Esophagus (tissue), 2 donors: ENCODE measurements at regions not wholly inside any gene's neighbourhood (a gene's known extent, or its start where the extent isn't known, plus 50 kb on each side); places are given as distances from the start of the nearest gene placed in this dataset.

Experiments
- H3K27ac ChIP-seq, 2 donors: one replicate each; pipeline ENCODE4 v1.5.1; 2013; ENCODE audit warnings: low read depth in 2 of 2, mild to moderate bottlenecking in 2 of 2, inconsistent platforms in 1 of 2, low read length in 1 of 2, moderate library complexity in 1 of 2
- H3K27me3 ChIP-seq, 2 donors: one replicate each; pipeline ENCODE4 v1.6.1; 2013; ENCODE audit warnings: low read length in 2 of 2, control low read depth in 1 of 2, mild to moderate bottlenecking in 1 of 2; ENCODE audit not compliant: insufficient read depth in 2 of 2, control insufficient read depth in 1 of 2
- H3K36me3 ChIP-seq, 2 donors: one replicate each; pipeline ENCODE4 v1.6.1; 2013; ENCODE audit warnings: low read length in 1 of 2; ENCODE audit not compliant: control insufficient read depth in 2 of 2, insufficient read depth in 2 of 2
- H3K4me1 ChIP-seq, 2 donors: one replicate each; pipeline ENCODE4 v1.6.1; 2013; ENCODE audit warnings: low read length in 1 of 2; ENCODE audit not compliant: control insufficient read depth in 2 of 2, insufficient read depth in 2 of 2
- H3K4me3 ChIP-seq, 2 donors: one replicate each; pipeline ENCODE4 v1.5.1; 2013; ENCODE audit warnings: low read length in 2 of 2, mild to moderate bottlenecking in 2 of 2, low read depth in 1 of 2, moderate library complexity in 1 of 2
- H3K9me3 ChIP-seq, 2 donors: one replicate each; pipeline ENCODE4 v1.6.1; 2013; ENCODE audit warnings: mild to moderate bottlenecking in 2 of 2, low read depth in 1 of 2, low read length in 1 of 2, moderate library complexity in 1 of 2; ENCODE audit not compliant: control insufficient read depth in 2 of 2, insufficient read depth in 1 of 2
- WGBS, 2 donors: extraction: QIAGEN DNeasy Blood & Tissue Kit; methylation state at CpG; one replicate each; pipeline ENCODE4 v1.1.7; 2013; 5-methylcytosine and 5-hydroxymethylcytosine counted together
- donor health status: healthy with polysubstance abuse.
- donor health status: Bipolar disorder and iron deficiency.

DNA sequence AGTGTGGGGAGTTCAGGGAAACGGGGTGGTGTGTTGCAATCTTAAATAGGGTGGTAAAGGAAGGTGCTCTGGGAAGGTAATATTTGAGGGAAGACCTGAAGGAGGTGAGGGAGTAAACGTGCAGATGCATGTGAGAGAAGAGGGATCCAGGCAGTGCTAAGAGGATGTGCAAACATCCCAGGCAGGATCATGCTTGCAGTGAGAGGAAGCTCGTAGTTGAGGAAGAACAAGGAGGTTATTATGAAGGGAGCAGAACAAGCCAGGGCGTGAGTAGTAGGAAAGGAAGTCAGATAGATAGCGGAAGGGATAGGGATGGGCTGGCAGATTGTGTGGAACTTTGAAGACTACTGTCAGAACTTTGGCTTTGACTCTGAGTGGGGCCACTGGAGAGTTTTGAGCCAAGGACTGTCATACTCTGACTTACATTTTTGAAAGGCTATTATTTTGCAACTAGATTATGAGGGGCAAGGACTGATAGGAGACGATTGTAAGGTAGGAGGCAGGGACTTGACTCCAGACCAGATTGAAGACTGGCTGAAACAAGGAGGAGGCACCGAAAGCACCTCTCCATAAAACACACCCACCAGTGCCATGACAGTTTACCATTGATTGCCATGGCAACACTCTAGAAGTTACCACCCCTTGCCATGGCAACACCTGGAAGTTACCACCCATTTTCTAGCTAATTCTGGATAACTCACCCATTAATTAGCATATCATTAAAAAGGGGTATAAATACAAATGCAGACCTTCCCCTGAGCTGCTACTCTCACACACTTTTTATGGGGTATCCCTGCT, 67.0 kb downstream of the XCL2 start:
- Histone ChIP-seq H3K36me3 (no peaks in the 10 kb centered on the region), H3K9me3 (peaks cover 3 to 7% of the 10 kb centered on the region in 2 donors), H3K4me1 (no peaks in the 10 kb centered on the region), H3K27ac (no peak overlapping the region), H3K27me3 (no peaks in the 10 kb centered on the region), H3K4me3 (no peak overlapping the region)
- 44 to 55% methylated on average over 7 of the region's 7 CpGs for WGBS, 2 donors

DNA sequence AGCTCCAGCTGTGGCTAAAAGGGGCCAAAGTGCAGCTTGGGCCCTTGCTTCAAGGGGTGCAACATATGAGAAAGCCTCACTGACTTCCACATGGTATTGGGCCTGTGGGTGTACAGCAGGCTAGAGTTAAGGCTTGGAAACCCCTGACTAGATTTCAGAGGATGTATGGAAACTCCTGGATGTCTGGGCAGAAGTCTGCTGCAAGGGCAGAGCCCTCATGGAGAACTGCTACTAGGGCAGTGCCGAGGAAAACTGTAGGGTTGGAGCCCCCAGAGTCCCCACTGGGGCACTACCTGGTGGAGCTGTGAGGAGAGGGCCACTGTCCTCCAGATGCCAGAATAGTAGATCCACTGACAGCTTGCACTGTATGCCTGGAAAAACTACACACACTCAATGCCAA, 69.5 kb downstream of the XCL2 start:
- Histone ChIP-seq H3K36me3 (no peaks in the 10 kb centered on the region), H3K4me3 (no peak overlapping the region), H3K9me3 (peaks cover 3 to 7% of the 10 kb centered on the region in 2 donors), H3K4me1 (peaks cover 0 to 2% of the 10 kb centered on the region in 2 donors), H3K27me3 (no peaks in the 10 kb centered on the region), H3K27ac (no peak overlapping the region)
- WGBS, 2 donors: 96 to 100% methylated on average over 1 of the region's 1 CpG

- no peaks in the 10 kb centered on the region for H3K27me3 ChIP-seq
- peaks cover 3 to 7% of the 10 kb centered on the region in 2 donors for H3K9me3 ChIP-seq
- no peak overlapping the region for H3K4me3 ChIP-seq
- H3K36me3 ChIP-seq: no peaks in the 10 kb centered on the region
- no peak overlapping the region for H3K27ac ChIP-seq
- peaks cover 0 to 2% of the 10 kb centered on the region in 2 donors for H3K4me1 ChIP-seq
Measured at GRCh38 chr1:168473126-168473525, 70.7 kb downstream of the XCL2 start.

DNA sequence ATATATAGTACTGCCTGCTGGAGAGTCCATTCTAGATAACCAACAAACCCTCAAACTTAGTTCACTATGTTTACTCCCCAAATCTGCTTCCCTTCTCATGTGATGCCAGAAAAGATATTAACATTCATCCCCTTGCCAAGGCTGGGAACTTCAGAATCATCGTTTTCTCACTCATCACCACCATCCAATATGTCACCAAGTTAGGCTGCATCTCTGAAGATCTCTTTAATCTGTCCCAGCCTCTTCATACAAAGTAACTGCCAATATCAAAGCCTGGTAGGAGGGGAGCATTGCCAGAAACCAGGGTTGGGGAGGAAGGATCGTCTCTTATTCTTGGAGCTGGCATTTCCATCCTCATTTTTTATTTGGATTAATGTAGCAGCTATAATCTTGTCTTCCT, 71.6 kb downstream of the XCL2 start:
- 70 to 79% methylated on average over 2 of the region's 2 CpGs for WGBS, 2 donors
- H3K27me3 ChIP-seq: no peaks in the 10 kb centered on the region
- H3K27ac ChIP-seq: no peak overlapping the region
- H3K36me3 ChIP-seq: no peaks in the 10 kb centered on the region
- no peak overlapping the region for H3K4me3 ChIP-seq
- peaks cover 0 to 2% of the 10 kb centered on the region in 2 donors for H3K4me1 ChIP-seq
- H3K9me3 ChIP-seq: peaks cover 3 to 7% of the 10 kb centered on the region in 2 donors

- Histone ChIP-seq H3K9me3 (peaks cover 3 to 7% of the 10 kb centered on the region in 2 donors), H3K27me3 (no peaks in the 10 kb centered on the region), H3K4me3 (no peak overlapping the region), H3K36me3 (no peaks in the 10 kb centered on the region), H3K4me1 (peaks cover 0 to 4% of the 10 kb centered on the region in 2 donors), H3K27ac (peak overlapping the region in 1 of 2 donors; percentile 34)
- 46 to 58% methylated on average over 1 of the region's 1 CpG for WGBS, 2 donors
Measured at GRCh38 chr1:168470901-168471431, 72.8 kb downstream of the XCL2 start.

- no peaks in the 10 kb centered on the region for H3K36me3 ChIP-seq
- no peaks in the 10 kb centered on the region for H3K27me3 ChIP-seq
- H3K4me1 ChIP-seq: peaks cover 0 to 4% of the 10 kb centered on the region in 2 donors
- no peak overlapping the region for H3K4me3 ChIP-seq
- H3K9me3 ChIP-seq: peaks cover 3 to 7% of the 10 kb centered on the region in 2 donors
- H3K27ac ChIP-seq: peak overlapping the region in 1 of 2 donors; percentile 31
- 18 to 27% methylated on average over 6 of the region's 6 CpGs for WGBS, 2 donors
Measured at GRCh38 chr1:168469690-168470089, 74.1 kb downstream of the XCL2 start.

DNA sequence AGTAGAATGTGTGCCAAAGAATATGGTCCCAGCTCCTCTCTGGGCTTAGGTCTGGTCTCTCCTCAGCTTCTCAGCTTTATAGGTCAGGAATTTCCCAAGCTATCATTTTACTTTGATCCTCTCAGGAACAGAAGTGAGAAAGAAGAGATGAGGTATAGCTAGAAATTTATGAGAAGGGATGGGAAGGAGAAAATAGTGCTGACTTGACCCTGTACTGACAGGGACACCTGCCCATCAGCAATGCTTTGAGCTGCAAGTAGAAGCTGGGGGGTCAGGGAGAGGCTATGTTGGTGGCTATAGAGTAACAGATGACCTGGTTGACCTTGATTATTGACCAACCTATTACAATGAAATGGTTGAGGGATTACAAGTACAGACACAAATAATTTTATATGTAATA, 75.0 kb downstream of the XCL2 start:
- Histone ChIP-seq H3K9me3 (no peaks in the 10 kb centered on the region), H3K4me1 (peaks cover 0 to 4% of the 10 kb centered on the region in 2 donors), H3K27me3 (no peaks in the 10 kb centered on the region), H3K4me3 (no peak overlapping the region), H3K27ac (no peak overlapping the region), H3K36me3 (no peaks in the 10 kb centered on the region)

DNA sequence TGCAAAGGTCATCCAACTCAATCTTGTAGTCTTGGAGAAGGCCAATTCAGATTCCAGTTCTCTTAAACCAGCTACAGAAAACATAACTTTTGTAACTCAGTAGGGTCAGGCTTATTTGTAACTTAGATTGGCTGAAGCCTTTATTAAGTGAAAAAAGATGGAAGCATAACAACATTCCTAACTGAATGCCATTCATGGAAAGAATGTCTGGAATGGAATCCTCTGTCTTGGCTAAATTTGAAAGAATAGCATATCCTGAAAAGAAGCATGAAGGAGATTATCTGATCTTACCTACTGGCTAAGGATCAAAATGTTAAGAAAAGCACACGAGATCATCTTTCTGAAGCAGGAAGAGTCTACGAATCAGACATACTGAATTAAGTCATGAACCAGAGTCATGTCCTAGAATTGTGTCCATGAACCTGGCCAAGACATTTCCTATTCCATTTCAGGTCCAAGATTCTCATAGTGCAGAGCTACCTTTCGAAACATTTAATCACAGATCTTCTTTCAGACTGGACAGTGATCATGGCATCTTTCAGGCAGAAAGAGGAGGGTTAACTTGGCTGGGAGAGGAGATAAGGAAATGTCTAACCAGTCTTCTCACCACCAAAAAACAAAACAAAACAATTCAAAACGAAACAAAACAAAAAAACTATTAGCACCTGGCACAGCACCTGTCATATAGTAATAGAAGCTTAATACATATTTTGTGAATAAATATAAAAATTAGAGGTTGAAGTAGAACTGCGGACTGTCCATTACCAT, 75.6 kb downstream of the XCL2 start:
- Histone ChIP-seq H3K36me3 (no peaks in the 10 kb centered on the region), H3K27ac (no peak overlapping the region), H3K4me1 (peaks cover 0 to 4% of the 10 kb centered on the region in 2 donors), H3K9me3 (no peaks in the 10 kb centered on the region), H3K4me3 (no peak overlapping the region), H3K27me3 (no peaks in the 10 kb centered on the region)
- WGBS, 2 donors: 61 to 63% methylated on average over 5 of the region's 5 CpGs

- Histone ChIP-seq H3K36me3 (no peaks in the 10 kb centered on the region), H3K27ac (no peak overlapping the region), H3K4me3 (no peak overlapping the region), H3K27me3 (no peaks in the 10 kb centered on the region), H3K9me3 (no peaks in the 10 kb centered on the region), H3K4me1 (peaks cover 0 to 4% of the 10 kb centered on the region in 2 donors)
- 66 to 67% methylated on average over 3 of the region's 3 CpGs for WGBS, 2 donors
Measured at GRCh38 chr1:168467452-168467851, 76.3 kb downstream of the XCL2 start.
